HG03139 (cell line): ENCODE measurements at regions not wholly inside any gene's neighbourhood (a gene's known extent, or its start where the extent isn't known, plus 50 kb on each side); places are given as distances from the start of the nearest gene placed in this dataset.
"Not testable (repeated sequence)": the region's sequence is repeated elsewhere in the genome, so short reads cannot be mapped to it uniquely, and the experiment has no call there.

Source experiments
- ATAC-seq: cut with Tn5 transposase; IDR thresholded peaks from one replicate; pipeline ENCODE4 v1.9.1; 2021; ENCODE audit not compliant: unreplicated experiment

GRCh38 chr14:57150449-57150848, 118.3 kb downstream of the EXOC5 start:
- ATAC-seq, result no peak

- ATAC-seq, result no peak
Measured at GRCh38 chr14:57139173-57139572, 129.5 kb downstream of the EXOC5 start.

GRCh38 chr14:57136669-57137328, 131.9 kb downstream of the EXOC5 start:
- ATAC-seq, result no peak

GRCh38 chr14:57127809-57128208, 140.9 kb downstream of the EXOC5 start:
- ATAC-seq, result not testable (repeated sequence)

- ATAC-seq, result no peak
Measured at GRCh38 chr14:57122129-57122528, 146.6 kb downstream of the EXOC5 start.

- ATAC-seq, result not testable (repeated sequence)
Measured at GRCh38 chr14:57112072-57112807, 156.5 kb downstream of the EXOC5 start.

GRCh38 chr14:57110411-57110810, 158.3 kb downstream of the EXOC5 start:
- ATAC-seq, result not testable (repeated sequence)

GRCh38 chr14:57091030-57091608, 177.6 kb downstream of the EXOC5 start:
- no peak for ATAC-seq

GRCh38 chr14:57089901-57090300, 178.8 kb downstream of the EXOC5 start:
- ATAC-seq, result no peak

GRCh38 chr14:57087841-57088240, 180.9 kb downstream of the EXOC5 start:
- ATAC-seq, result no peak

GRCh38 chr14:57086271-57087162, 182.2 kb downstream of the EXOC5 start:
- no peak for ATAC-seq

GRCh38 chr14:57085801-57086200, 182.9 kb downstream of the EXOC5 start:
- no peak for ATAC-seq

GRCh38 chr14:57085043-57085442, 183.7 kb downstream of the EXOC5 start:
- ATAC-seq, result no peak

- ATAC-seq, result no peak
Measured at GRCh38 chr14:57080691-57081090, 188.0 kb downstream of the EXOC5 start.

GRCh38 chr14:57078054-57078453, 190.7 kb downstream of the EXOC5 start:
- no peak for ATAC-seq

- ATAC-seq, result no peak
Measured at GRCh38 chr14:57073986-57074385, 194.7 kb downstream of the EXOC5 start.

- no peak for ATAC-seq
Measured at GRCh38 chr14:57071639-57072038, 197.1 kb downstream of the EXOC5 start.

GRCh38 chr14:57069702-57070101, 199.0 kb downstream of the EXOC5 start:
- no peak for ATAC-seq

GRCh38 chr14:57068511-57068910, 200.2 kb downstream of the EXOC5 start:
- ATAC-seq, result no peak

GRCh38 chr14:57066887-57067513, 201.7 kb downstream of the EXOC5 start:
- ATAC-seq, result no peak

GRCh38 chr14:57066463-57066862, 202.2 kb downstream of the EXOC5 start:
- ATAC-seq, result no peak
